HG02610 (cell line): ENCODE measurements at regions not wholly inside any gene's neighbourhood (a gene's known extent, or its start where the extent isn't known, plus 50 kb on each side); places are given as distances from the start of the nearest gene placed in this dataset.
A peak's percentile ranks its signal among the peaks of the same experiment; 100 is the strongest.

Experiments
- ATAC-seq: cut with Tn5 transposase; IDR thresholded peaks from one replicate; pipeline ENCODE4 v1.9.1; 2021; ENCODE audit warnings: mild to moderate bottlenecking, moderate library complexity; ENCODE audit not compliant: unreplicated experiment

DNA sequence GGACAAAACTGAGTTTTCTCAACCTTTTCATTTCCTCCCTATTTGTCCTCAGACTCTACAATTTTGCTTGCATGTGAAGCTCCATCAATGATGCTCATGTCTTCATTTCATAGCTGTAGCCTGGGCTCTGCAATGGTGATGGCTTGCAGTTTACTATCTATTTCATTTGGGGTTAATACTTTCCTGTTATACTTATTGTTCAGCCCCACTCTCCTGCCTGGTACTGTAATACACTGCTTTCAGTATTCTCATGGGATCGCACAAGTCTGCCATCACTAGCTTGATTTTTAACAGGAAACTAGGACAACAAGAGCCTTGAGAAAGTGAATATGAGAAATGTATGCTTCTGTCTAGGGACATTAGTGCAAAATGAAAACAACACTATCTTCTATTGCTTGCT lies 84.2 kb upstream of the SEMA6A start:
- ATAC-seq = no peak

DNA sequence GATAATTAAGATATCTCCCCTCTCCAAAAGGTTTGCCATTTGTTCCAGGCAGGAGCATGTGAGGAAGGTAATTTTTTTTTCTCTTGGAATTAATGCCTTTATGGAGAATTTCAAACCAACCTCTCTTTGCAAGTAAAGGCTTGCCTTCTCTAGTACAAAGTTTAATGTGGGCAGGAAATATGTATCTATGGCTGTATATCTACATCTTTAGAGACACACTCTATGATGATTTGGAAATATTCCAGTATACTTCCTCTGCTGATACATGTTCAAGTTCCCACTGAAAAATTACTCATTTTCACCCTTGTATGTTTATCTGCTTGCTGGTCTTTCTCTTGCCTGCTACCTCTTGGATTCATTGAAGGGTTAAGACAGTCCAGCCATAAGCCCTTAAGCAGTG lies 83.5 kb upstream of the SEMA6A start:
- ATAC-seq = no peak

DNA sequence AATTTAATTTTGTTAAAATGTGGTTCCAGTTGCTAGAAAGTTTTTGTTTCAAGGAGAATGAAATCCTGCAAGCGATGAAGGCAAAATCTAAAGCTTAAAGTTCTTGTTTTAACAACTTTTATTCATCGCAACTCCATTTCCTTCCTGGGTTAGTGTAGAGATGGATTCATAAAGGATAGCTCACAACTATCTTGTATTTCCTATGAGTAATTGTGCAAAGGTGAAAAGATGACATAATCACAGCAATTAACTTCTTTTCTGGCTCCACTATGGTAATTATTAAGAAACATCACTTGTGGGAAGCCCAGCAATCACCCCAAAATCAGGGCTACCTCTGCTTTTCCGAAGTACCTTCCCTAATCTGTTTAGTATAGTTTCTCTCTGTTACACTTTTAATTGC lies 80.8 kb upstream of the SEMA6A start:
- ATAC-seq = no peak

DNA sequence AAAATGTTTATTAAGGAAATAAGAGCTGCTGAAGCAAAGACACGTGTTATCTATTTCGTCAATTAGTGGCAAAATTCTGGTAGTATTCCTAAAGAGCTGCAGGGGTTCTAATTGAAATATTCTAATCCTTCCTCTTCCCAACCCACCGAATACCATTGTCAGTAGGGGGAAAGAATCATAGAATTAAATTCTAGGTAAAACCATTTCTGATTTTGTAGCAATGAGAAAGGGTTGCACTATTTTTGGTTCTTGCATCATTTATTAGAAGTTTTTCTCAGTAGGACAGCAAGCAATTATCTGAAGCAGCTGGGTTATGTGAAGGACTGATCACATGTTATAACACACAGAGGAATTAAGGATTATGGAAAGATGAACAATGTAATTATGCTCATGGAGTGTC lies 80.3 kb upstream of the SEMA6A start:
- ATAC-seq = no peak

DNA sequence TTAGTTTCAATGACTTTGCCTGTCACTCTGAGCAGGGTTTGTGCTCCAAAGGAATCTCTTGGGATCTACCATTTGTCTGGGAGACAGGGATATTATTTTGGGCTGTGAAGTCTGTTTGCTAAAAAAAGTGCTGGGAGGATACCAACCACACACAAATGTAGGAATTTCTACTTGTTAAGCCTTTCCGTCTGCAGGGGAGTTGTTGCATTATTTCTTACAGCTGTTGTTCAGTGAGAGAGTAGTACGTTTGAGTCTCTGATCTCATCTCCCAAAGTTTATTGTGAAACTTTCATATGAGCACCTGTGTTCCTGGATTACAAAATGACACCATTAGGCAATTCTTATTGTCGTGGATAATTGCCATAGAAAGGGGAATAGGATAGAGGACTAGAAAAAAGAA lies 78.3 kb upstream of the SEMA6A start:
- no peak for ATAC-seq

DNA sequence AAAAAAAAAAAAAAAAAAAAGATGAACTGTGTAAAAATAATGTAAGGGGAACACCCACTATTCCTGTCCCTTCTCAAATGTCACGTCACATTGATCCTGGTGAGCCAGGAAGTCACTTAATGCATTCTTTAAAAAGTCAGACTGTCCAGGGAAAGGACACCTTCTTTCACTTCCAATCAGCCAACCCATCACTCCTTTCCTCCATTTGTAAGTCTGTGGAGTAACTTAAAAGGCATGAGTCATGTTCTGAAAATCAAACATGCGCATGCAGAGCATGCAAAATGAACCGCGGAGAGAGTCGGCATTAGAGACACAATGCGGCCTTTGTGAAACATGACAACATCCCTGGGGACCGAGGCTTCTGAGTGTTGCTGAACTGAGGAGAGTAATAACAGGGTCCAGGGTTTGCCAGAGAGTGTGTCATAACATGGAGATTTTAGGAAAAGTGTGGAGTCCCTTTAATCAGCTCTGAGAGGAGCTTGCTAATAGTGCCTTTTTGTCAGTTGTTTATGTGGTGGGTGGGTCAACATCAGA lies 77.6 kb upstream of the SEMA6A start:
- ATAC-seq = peak; percentile 90

DNA sequence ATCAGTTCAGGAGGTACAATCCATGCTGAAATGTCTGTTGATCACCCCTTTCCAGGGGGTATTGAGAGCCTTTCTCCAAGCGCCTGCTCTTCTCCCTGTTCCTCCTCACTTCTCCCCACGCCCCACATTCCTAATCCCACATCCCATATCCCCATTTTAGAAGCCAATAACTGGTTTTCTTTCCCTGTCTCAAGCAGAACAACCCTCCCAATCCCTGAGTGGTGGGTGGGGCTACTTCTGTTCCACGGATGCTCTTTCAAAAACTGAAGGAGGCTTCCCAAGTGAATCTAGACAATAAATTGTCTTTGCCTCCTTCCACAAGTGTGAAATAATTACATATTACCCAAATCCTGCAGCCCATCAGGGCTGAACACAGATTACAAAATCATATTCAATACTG lies 77.0 kb upstream of the SEMA6A start:
- no peak for ATAC-seq

DNA sequence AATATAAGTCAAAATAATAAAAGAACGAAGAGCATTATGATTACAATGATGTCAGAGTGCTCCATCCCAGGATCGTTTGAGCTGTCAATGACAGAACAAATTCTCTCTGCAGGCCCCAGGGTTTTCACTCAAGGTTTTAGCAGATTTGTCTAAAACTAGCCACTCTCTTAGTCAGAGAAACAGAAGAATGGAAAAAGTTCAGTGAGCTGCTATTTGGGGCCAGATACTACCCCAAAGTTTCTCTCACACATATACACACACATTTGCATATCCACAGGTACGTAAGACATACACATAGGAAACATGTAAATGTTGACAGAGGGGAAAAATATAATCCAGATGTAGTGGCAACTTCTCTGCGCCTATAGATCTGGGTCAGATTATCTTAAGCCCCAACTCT lies 76.3 kb upstream of the SEMA6A start:
- ATAC-seq = no peak

DNA sequence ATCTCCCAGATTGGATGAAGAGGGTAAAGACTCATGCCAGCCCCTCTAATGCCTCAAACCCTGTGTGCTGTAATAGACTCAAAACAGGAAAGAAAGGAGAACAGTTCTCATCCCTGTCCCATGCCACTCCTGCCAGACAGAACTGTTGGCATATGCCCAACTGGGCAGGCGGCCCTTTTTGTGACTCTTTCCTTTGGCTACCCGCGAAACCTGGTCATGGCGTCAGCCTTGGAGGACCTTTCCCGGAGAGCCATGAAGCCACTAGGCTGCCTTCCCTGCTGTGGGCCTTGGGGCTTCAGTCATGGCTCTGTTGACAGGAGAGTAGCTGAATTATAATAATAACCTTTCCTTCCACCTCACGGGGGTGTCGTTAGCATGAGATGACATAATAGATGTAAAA lies 75.9 kb upstream of the SEMA6A start:
- no peak for ATAC-seq

DNA sequence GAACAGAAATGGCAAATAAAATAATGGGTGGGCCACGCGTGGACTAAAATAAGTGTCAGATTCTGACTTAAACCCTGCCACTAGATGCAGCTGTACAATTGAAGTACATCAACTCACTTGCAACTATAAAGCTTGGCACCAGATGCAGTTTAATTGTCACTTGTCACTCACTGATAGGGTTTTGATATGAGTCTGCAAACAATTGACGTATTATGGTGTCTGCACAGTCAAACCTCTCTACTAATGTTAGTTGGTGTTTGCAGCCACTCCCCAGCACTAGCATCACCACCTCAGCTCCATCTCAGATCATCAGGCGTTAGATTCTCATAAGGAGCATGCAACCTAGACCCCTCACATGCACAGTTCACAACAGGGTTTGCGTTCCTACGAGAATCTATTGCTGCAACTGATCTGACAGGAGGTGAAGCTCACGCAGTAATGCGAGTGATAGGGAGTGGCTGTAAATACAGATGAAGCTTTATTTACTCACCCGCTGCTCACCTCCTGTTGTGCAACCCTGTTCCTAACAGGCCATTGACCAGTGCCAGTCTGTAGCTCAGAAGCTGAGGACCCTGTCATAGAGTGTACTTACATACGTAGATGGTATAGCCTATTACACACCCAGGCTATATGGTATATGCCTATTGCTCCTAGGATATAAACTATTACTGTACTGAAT lies 72.1 kb upstream of the SEMA6A start:
- ATAC-seq = peak; percentile 51

DNA sequence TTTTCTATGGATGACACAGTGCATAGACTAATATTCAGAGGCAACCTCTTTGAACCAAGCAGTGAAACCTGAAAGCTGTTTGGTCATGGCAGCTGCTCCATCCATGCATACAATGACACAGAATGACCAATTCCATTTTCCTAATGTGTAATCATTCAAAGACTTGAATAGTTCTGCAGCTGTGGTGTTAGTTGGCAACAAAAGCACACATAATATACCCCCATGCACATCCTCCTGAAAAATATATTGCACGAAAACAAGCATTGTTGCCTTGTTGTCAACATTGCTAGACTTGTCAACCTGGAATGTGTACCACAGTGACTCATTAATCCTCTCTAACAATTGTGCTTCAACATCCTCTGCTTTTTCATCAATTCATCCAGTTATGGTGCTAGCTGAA lies 71.0 kb upstream of the SEMA6A start:
- ATAC-seq = peak; percentile 90

DNA sequence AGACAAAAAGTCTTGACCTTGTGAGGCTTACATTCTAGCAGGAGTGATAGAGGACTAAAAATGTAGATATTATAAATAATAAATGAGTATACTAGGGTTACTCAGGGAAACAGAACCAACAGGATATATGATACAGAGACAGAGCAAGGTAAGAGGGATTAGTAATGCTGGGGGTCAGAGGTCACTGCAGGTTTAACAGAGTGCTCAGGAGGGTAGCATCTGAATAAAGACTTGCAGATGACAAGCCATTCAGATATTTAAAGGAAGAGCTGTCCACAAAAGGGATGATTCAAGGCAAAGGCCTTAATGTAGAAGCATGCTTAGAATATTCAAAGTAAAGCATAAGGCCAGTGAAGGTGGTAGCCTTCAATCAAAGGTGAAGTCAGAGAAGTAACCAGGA lies 65.6 kb upstream of the SEMA6A start:
- ATAC-seq = no peak

DNA sequence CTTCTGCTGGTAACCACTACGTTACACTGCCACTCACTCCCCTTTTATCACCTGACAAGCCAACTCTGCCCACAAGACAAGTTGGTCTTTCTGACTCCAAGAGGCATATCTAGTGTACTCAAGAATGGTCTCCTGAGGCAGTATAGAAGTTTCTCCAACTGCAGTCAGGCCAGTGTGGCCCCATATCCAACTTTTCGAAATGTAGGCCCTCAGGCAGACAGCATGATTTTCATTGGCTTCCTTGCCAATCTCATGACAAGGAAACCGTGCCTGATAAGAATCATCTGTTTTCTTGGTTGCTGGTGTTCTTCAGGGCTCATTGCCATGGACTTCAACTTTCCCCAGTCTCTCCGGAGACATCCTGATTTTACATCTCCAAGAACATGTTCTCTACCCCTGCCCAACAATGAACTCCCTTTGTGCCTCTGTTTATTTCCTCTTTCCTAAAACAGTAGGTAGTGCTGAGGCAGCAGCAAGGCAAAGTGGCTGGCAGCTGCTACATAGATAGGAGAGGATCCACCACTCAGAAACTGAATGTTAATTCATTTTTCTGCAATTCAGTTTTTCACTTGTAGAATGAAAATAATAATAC lies 62.6 kb upstream of the SEMA6A start:
- no peak for ATAC-seq

DNA sequence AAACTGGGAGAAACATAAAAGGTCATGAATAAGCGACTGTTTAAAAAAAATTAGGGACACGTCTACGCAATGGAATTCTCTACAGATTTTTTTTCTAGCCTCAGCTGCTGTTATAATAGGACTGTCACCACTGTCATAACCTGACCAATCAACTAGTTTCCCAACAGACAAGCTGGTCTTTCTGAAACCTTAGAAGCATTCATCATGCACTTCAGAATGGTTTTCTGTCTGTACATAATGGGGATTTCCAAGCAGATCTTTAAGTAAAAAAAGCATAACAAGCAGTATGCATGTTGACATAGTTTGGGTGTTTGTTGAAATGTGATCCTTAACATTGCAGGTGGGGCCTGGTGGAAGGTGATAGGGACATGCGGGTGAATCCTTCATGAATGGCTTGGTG lies 58.3 kb upstream of the SEMA6A start:
- peak; percentile 58 for ATAC-seq

DNA sequence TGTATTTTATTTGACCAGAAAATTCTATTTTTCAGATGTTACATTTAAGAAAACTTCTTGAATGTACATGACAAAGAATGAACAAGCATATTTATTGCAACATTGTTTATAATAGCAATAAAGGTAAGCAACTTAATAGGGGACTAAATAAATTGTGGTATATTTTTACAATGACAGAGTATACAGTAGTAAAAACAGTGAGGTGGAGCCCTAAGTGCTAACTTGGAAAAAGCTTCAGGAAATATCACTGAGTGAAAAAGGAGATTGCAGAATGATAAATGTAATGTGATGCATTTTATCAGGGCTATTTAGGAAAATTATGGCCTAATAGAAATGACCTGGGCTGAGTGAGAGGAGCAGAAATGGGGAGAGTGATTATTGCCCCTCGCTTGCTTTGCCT lies 56.5 kb upstream of the SEMA6A start:
- ATAC-seq = no peak

DNA sequence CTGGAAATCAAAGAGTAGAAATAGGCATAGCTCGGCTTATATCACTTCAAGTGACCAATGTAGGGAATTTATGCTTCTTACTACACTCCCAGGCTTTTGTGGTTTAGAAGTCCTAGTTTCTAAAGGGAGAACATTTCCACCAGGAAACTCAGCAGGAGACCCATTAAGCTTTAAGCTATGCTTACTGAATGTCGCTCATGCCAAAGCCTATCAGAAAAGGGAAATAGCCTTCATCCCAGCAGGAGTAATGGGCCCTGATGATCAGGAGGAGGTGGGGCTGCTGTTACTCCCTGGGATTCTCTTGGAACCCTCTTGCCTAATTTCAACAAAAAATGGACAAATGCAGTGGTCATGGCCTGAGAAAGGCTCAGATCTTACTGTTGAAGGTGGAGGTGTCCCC lies 54.5 kb upstream of the SEMA6A start:
- no peak for ATAC-seq

DNA sequence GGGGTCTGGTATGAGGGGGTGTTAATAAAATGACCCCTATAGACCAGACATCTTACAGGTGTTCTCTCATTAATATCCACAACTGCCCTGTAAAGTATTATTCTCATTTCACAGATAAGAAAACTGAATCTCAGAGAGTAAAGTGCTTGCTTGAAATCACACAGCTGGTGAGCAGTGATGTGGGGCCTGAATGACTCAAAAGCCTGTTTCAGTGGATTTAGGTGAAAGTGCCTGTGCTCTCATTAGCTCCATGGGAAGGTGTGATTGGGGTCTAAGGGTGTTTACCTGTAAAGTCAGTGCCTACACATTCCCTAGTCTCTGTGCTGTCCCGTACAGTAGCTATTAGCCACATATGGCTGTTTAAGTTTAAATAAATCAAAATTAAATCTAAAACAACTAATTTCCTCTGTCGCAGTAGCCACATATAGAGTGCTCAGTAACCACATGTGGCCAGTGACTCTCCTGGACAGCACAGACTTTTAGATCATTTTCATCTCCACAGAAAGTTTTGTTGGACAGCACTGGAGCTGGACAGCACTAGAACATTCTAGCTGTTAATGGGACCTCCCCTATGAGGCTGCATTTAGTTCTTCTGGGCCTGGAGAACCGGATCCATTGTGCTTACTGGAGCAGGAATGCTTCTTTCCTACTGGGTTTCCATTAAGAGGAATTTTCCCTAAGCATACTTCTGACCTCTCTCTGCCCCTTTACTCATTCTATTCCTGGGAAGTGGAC lies 52.5 kb upstream of the SEMA6A start:
- ATAC-seq = peak; percentile 94

DNA sequence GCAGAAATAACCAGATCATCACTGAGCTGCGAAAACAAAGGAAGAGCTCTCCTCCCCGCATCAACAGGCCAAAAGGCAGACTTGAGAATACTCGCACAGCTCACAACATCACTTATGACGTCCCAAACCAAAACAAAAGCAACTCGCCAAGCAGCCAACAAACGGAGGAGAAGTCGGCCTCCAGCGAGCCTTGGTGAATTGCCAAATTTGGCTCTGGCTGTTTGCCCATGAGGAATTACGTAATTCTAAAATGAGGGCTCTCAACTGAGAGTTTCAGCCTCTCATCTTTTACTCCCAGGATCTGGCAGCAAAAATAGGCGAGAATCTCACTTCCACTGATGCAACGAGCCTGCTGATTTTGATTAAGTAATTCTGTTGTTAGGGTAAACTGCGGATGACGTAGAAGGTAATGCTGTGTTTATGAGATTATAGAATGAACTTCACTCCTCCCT lies 51.7 kb upstream of the SEMA6A start:
- no peak for ATAC-seq
